ES-I3 (cell line): ENCODE measurements at regions not wholly inside any gene's neighbourhood (a gene's known extent, or its start where the extent isn't known, plus 50 kb on each side); places are given as distances from the start of the nearest gene placed in this dataset.

Source experiments
- H3K36me3 ChIP-seq: 2 replicates; pipeline ENCODE4 v1.6.1; 2013; ENCODE audit warnings: mild to moderate bottlenecking, low read length, control low read depth, moderate library complexity; ENCODE audit not compliant: insufficient read depth
- H3K4me1 ChIP-seq: 2 replicates; pipeline ENCODE4 v1.6.1; 2013; ENCODE audit warnings: mild to moderate bottlenecking, control low read depth, low read length; ENCODE audit not compliant: insufficient read depth
- H3K9ac ChIP-seq: 2 replicates; pipeline ENCODE4 v1.6.1; 2013; ENCODE audit warnings: low read depth, mild to moderate bottlenecking, low read length, moderate library complexity
- H3K9me3 ChIP-seq: 2 replicates; pipeline ENCODE4 v1.6.1; 2013; ENCODE audit warnings: mild to moderate bottlenecking, low read length, moderate library complexity; ENCODE audit not compliant: control insufficient read depth, insufficient read depth

DNA sequence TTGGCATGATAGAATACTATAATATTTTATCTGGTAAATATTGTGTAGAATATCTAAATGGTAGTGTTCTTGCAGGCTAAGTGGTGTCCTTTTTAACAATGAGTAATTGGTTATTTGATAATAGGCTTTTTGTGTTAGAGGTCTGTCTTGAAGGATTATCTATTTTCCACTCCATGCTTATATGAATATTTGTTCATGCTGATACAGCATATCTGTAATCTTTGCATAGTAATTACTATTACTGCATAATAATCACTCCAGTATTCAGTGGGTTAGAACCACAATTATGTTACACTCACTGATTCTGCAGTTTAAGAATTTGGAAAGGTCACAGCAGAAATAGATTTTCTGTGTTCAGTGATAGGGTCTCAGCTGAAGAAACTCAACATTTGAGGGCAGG lies 1229.9 kb downstream of the MAT2B start:
- Histone ChIP-seq H3K36me3 (no peaks in the 10 kb centered on the region), H3K9me3 (no peaks in the 10 kb centered on the region), H3K4me1 (no peaks in the 10 kb centered on the region), H3K9ac (no peak overlapping the region)

DNA sequence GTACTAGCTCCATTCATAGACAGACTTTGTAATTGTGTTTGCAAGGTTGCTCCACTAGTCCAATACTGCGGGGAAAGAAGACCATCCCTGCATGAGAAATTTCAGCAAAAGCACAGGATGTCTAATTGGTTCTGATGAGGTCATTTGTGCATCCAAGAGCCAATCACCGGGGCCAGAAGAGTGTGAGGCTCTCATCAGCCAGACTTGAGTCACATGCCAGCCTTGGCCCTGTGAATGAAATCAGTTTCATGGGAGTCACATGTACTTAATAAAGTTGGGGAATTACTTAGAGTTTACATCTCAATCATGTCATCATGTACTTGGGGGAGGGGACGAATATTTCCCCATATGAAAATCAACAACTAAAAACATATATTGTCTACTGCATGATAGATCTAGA lies 1236.0 kb downstream of the MAT2B start:
- no peaks in the 10 kb centered on the region for H3K36me3 ChIP-seq
- no peak overlapping the region for H3K9ac ChIP-seq
- H3K4me1 ChIP-seq: no peaks in the 10 kb centered on the region
- no peaks in the 10 kb centered on the region for H3K9me3 ChIP-seq

DNA sequence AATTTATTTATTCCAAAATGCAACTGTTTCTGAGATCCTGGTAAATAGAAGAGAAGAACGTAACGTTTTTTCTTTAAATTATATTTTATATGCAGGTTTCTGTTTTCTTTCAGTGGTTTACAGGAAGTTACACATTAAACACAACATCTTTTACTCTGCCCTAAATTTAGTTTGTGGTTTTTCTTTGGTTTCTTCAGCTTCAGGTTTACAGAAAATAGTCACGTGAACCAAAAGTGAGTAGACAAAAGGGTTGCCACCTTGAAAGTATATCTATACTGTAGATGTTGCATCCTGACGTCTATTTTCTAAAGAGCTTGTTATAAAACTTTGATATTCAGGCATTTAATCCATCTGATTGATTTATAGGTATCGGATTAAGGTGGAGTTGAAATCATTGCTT lies 1236.6 kb downstream of the MAT2B start:
- no peaks in the 10 kb centered on the region for H3K9me3 ChIP-seq
- no peaks in the 10 kb centered on the region for H3K36me3 ChIP-seq
- H3K9ac ChIP-seq: no peak overlapping the region
- H3K4me1 ChIP-seq: 0 out of 2 replicates have a peak, but pooled peaks cover 3% of the 10 kb centered on the region

DNA sequence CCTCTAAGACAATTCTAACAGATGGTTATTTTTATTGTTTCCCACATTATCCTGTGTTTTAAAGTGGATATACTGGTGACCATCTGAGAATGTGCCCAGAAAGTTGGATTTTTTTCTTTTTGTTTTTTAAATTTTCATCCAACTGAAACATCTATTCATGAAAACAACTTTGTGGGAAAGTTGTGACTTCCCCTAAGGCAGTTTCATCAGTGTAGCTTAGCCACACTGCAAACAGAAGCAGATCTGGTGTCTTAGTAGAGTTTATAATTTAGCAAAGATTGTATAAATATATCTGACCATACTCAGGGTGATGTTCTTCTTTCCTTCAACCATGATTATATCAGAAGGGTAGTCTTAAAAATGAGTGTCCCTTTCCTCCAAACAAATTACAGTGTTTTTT lies 1241.3 kb downstream of the MAT2B start:
- H3K9me3 ChIP-seq: no peaks in the 10 kb centered on the region
- H3K9ac ChIP-seq: no peak overlapping the region
- H3K4me1 ChIP-seq: 0 out of 2 replicates have a peak, but pooled peaks cover 3% of the 10 kb centered on the region
- no peaks in the 10 kb centered on the region for H3K36me3 ChIP-seq

DNA sequence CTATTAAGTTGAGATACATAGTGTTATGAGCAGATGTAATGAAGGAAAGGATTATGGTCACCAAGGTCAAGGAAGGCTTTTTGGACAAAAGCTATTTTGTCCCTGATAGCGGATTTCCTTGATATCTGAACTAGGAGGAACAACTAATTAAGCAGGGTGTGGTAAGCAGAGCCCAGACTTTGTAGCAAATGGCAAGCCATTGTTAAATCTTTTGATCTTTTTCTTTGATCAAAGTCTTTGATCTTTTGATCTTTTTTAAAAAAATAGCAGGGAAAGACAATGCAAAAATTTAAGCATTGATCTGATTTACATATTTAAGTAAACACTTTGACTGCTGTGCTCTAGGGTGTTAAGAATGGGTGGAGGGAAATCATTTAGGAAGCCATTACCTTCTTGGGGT lies 1242.0 kb downstream of the MAT2B start:
- no peak overlapping the region for H3K9ac ChIP-seq
- H3K36me3 ChIP-seq: no peaks in the 10 kb centered on the region
- H3K9me3 ChIP-seq: no peaks in the 10 kb centered on the region
- H3K4me1 ChIP-seq: 0 out of 2 replicates have a peak, but pooled peaks cover 3% of the 10 kb centered on the region

DNA sequence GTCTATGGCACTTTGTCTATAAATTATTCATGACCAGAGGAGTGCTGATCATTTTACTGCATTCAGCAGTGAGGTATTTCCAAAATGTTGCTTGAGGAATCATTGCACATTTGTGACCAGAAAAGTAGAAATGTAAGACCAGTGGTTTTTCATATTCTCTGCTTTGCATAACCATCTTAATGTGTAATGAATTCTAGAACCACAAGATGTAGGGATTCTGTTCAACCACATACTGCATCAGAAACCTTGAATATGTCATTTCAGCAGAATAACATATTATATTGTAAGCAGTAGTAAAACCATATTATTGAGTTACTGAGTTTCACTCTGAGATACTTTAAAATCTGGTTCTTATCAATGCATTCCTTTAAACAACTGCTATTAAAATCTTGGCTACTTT lies 1243.4 kb downstream of the MAT2B start:
- Histone ChIP-seq H3K36me3 (no peaks in the 10 kb centered on the region), H3K9me3 (no peaks in the 10 kb centered on the region), H3K4me1 (0 out of 2 replicates have a peak, but pooled peaks cover 3% of the 10 kb centered on the region), H3K9ac (no peak overlapping the region)

DNA sequence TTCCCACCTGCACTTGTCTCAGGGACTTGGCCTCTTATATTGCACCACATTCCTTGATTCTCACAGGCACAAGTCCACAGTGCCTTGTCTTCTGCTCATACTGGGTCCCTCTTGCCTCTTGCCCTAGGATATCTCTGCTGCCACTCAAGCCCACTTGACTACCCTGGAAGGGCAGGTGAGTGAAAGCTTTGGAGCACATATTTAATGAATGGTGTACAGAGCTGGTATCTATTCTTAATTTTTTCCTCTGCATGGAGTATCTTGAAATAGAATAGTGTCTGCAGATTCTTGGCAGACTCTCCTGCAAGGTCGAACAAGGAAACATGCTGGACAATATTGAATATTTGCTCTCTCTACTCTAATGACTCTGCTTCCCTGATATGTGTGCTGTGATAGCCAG lies 1248.0 kb downstream of the MAT2B start:
- no peaks in the 10 kb centered on the region for H3K9me3 ChIP-seq
- no peaks in the 10 kb centered on the region for H3K4me1 ChIP-seq
- H3K36me3 ChIP-seq: no peaks in the 10 kb centered on the region
- no peak overlapping the region for H3K9ac ChIP-seq

DNA sequence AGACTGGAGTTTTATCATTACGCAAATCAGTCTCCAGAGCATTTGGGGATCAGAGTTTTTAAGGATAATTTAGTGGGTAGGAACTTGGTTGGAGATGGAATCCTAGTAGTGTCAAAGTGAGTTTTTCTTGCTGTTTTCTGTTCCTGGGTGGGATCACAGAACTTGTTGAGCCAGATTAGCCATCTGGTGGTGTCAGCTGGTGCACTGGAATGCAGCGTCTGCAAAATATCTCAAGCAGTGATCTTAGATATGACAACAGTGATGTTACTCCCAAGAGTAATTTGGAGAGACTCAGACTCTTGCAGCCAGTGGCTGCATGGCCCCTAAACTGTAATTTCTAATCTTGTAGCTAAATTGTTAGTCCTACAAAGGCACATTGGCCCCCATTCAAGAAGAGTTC lies 1257.8 kb downstream of the MAT2B start:
- H3K9me3 ChIP-seq: no peaks in the 10 kb centered on the region
- H3K4me1 ChIP-seq: no peaks in the 10 kb centered on the region
- H3K36me3 ChIP-seq: no peaks in the 10 kb centered on the region
- H3K9ac ChIP-seq: no peak overlapping the region

DNA sequence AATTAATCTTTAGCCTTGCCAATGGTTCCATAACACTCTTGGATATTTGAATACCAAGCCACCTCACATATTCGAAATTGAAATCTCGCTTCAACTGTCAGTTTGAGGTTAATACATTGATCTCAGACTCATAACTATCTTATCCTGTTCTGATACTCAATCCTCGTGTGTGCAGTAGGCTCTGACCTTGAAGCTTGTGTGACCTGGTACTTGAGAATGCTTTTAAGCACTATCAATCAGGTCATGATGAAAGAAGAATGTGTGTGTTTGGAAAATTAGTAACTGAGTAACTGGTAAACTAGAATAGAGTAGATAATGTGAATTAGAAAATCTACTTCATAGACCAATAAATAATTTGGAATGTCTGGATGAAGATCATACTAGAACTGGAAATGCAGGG lies 1266.7 kb downstream of the MAT2B start:
- Histone ChIP-seq H3K9ac (no peak overlapping the region), H3K9me3 (no peaks in the 10 kb centered on the region; the same call in 1 of the 2 replicates), H3K4me1 (no peaks in the 10 kb centered on the region), H3K36me3 (no peaks in the 10 kb centered on the region)

DNA sequence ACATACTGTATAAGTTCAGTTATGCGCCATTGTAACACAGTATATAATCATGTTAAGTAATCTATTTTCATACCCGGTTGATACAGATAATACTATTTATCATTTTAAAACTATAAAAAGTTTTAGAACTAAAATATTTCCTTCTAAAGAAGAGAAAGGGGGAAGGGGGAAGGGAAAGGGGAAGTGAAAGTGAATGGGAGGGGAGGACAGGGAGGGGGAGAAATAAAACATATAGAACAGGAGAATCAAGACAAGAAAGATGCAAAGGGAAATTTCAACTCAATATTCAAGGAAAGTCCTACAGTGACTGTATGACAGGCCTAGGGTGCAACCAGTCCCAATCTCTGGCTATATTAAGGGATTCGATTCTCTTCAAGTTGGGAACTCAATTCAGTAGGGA lies 1278.8 kb downstream of the MAT2B start:
- H3K9ac ChIP-seq: no peak overlapping the region
- H3K4me1 ChIP-seq: no peaks in the 10 kb centered on the region
- H3K9me3 ChIP-seq: no peaks in the 10 kb centered on the region
- no peaks in the 10 kb centered on the region for H3K36me3 ChIP-seq

DNA sequence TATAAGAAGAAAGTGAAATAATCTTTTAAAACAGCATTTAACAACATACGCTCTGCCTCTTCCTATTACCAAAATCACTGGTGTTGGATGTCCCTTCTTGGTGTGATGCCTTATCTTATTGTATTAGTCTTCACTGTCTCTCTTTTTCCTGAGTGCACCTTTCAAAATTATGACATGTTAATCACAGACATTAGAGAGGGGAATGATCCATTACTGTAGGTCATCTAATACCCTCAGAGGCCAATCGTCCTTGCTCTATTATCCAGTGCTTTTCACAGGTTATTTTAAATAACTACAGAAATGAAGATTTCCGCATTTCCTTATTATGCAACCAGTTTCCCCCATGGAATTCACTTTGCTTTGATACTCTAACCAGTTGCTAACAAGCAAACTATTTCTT lies 1292.7 kb downstream of the MAT2B start:
- Histone ChIP-seq H3K36me3 (no peaks in the 10 kb centered on the region), H3K9ac (no peak overlapping the region), H3K9me3 (peaks cover 18% of the 10 kb centered on the region; the same call in 1 of the 2 replicates), H3K4me1 (0 out of 2 replicates have a peak, but pooled peaks cover 5% of the 10 kb centered on the region)

DNA sequence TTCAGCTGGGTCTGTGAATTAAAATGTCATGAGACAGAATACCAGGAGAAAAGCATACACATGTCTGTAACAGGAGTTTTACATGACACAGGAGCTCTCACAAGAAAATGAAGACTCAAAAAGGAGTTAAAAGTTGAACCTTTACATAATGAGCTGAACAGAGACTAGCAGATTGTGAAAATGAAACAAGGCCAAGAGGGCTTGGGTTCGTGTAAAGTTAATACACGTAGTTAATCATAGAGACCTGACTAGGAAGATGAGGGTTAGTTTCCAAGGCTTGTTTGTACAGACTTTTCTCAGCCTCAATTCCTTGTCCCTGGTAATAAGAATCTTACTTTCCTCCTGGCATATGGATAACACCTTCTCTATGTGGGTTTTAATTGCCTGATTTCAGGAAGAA lies 1294.0 kb downstream of the MAT2B start:
- Histone ChIP-seq H3K36me3 (no peaks in the 10 kb centered on the region), H3K9me3 (peaks cover 18% of the 10 kb centered on the region; the same call in 1 of the 2 replicates), H3K4me1 (0 out of 2 replicates have a peak, but pooled peaks cover 5% of the 10 kb centered on the region), H3K9ac (no peak overlapping the region)

DNA sequence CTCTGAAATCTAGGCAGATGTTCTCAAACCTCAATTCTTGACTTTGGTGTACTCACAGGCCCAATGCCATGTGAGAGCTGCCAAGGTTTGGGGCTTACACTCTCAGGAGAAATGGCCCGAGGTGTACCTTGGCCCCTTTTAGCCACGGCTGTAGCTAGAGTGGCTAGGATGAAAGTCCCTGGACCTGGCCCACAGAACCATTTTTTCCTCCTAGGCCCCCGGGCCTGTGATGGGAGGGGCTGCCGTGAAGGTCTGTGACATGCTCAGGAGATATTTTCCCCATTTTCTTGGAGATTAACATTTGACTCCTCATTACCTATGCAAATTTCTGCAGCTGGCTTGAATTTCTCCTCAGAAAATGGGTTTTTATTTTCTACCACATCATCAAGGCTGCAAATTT lies 1296.5 kb downstream of the MAT2B start:
- Histone ChIP-seq H3K9me3 (peaks cover 18% of the 10 kb centered on the region; the same call in 1 of the 2 replicates), H3K9ac (no peak overlapping the region), H3K4me1 (0 out of 2 replicates have a peak, but pooled peaks cover 5% of the 10 kb centered on the region), H3K36me3 (no peaks in the 10 kb centered on the region)

DNA sequence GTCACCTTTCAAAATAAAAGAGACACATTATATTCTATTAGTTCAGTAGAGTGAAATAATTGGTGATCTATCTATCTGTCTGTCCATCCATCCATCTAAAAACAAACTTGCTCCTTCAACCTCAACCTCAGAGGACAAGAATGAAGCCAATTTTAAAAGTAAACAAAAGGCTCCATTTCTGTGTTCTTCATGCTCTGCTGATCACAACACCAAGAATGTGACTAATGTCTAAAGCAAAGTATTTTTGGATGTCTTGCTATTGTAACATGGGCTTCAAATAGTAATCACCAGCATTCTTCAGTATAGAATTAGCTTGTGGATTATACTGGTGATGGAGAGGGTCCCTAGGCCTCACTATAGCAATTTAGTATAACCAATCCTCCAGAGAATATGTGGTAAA lies 1304.4 kb downstream of the MAT2B start:
- Histone ChIP-seq H3K9me3 (no peaks in the 10 kb centered on the region), H3K9ac (no peak overlapping the region), H3K4me1 (no peaks in the 10 kb centered on the region), H3K36me3 (no peaks in the 10 kb centered on the region)

DNA sequence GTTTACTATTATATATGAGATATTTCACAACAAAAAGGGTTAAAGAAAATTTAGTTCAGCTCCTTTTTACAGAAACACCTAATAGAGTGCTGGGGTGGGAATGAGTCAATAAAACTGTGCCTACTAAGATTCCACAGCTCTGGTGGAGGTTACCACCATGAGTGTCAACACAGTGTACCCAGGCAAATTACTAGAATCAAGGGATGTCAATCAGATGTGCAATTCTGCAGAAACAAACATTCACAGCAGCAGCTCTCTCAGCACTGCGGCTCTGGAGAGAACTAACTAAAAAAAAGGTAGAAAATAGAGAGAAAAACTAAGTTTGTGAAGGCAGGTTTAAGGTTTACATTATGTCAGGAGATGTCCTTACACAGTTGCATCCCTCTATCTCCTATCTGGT lies 1313.0 kb downstream of the MAT2B start:
- Histone ChIP-seq H3K36me3 (no peaks in the 10 kb centered on the region), H3K9ac (no peak overlapping the region), H3K9me3 (no peaks in the 10 kb centered on the region), H3K4me1 (no peaks in the 10 kb centered on the region)

DNA sequence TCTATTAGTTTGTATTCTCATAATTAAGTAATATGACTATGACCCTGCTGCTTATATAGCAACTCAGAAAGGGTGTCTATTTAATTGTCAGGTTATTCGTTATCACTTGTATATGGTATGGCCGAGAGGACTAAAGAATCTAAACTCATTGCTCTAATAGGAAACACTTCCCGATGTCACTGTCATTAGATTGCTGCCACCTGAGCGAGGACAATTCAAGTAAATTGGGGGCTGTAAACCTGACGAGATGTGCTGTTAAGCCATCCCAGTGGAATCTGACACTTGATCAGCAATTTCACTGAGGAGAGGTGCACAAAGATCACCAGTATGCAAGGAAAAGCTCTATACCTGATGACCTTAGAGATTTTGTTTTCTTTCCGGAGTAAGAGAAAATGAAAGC lies 1319.3 kb downstream of the MAT2B start:
- Histone ChIP-seq H3K4me1 (no peaks in the 10 kb centered on the region), H3K9ac (no peak overlapping the region), H3K36me3 (no peaks in the 10 kb centered on the region), H3K9me3 (no peaks in the 10 kb centered on the region)
